ENCODE measurements at regions not wholly inside any gene's neighbourhood (a gene's known extent, or its start where the extent isn't known, plus 50 kb on each side); places are given as distances from the start of the nearest gene placed in this dataset.

- H3K9me3 Mint-ChIP-seq (ENCODE audit: unreplicated experiment), result no peaks in the 10 kb centered on the region
- intact Hi-C loops (cut with micrococcal nuclease), result loop anchor here (5.0 kb wide), 1 partner anchor 446 kb away; no protein-coding TSS in a partner anchor
- POLR2A ChIA-PET, result no interaction called here
- no peaks in the 10 kb centered on the region for H3K27me3 Mint-ChIP-seq (ENCODE audit: insufficient read depth, unreplicated experiment)
- no TSS peak for BruUV-seq (replicated peaks)
- CTCF ChIA-PET, result interaction anchor here (0.7 to 1.9 kb wide), 5 partner anchors 11 to 607 kb away, joined by 3 to 5 read pairs (median 3); no protein-coding TSS in a partner anchor
- peaks cover 20% of the 10 kb centered on the region for H3K4me1 Mint-ChIP-seq (ENCODE audit: insufficient read depth, unreplicated experiment)
- no peaks in the 10 kb centered on the region for H3K36me3 Mint-ChIP-seq (ENCODE audit: insufficient read depth, unreplicated experiment)
- TF ChIP-seq CTCF (IDR thresholded peaks at IDR 0.05; ENCODE audit: unreplicated experiment), result no peak
- H3K4me3 Mint-ChIP-seq (ENCODE audit: unreplicated experiment), result no peak overlapping the region
- no peak overlapping the region for H3K27ac Mint-ChIP-seq (ENCODE audit: low read depth, unreplicated experiment)
- DNase-seq (ENCODE audit: unreplicated experiment), result no peak
Observed at GRCh38 chr17:68790931-68791330, 164.3 kb downstream of the ABCA8 start.

GRCh38 chr17:68790492-68790891 is 164.7 kb downstream of the ABCA8 start:
- ChIA-PET CTCF (interaction anchor here (0.6 to 1.9 kb wide), 4 partner anchors 180 to 730 kb away, joined by 3 to 5 read pairs (median 3); no protein-coding TSS in a partner anchor), POLR2A (interaction anchor here (0.5 kb wide), 1 partner anchor 92 kb away, joined by 3 read pairs; no protein-coding TSS in a partner anchor)
- Mint-ChIP-seq H3K27me3 (ENCODE audit: insufficient read depth, unreplicated experiment) (no peaks in the 10 kb centered on the region), H3K9me3 (ENCODE audit: unreplicated experiment) (no peaks in the 10 kb centered on the region), H3K4me1 (ENCODE audit: insufficient read depth, unreplicated experiment) (peaks cover 20% of the 10 kb centered on the region), H3K36me3 (ENCODE audit: insufficient read depth, unreplicated experiment) (no peaks in the 10 kb centered on the region), H3K4me3 (ENCODE audit: unreplicated experiment) (no peak overlapping the region), H3K27ac (ENCODE audit: low read depth, unreplicated experiment) (no peak overlapping the region)
- intact Hi-C loops (cut with micrococcal nuclease), result loop anchor here (5.0 kb wide), 1 partner anchor 447 kb away; no protein-coding TSS in a partner anchor
- BruUV-seq (replicated peaks), result no TSS peak
- no peak for TF ChIP-seq CTCF (IDR thresholded peaks at IDR 0.05; ENCODE audit: unreplicated experiment)
- DNase-seq (ENCODE audit: unreplicated experiment), result no peak

- ChIA-PET POLR2A (interaction anchor here (0.6 kb wide), 1 partner anchor 63 kb away, joined by 4 read pairs; no protein-coding TSS in a partner anchor), CTCF (interaction anchor here (0.6 to 3.4 kb wide), 5 partner anchors 9 to 606 kb away, joined by 3 to 16 read pairs (median 3); no protein-coding TSS in a partner anchor)
- Mint-ChIP-seq H3K4me3 (ENCODE audit: unreplicated experiment) (no peak overlapping the region), H3K9me3 (ENCODE audit: unreplicated experiment) (no peaks in the 10 kb centered on the region), H3K4me1 (ENCODE audit: insufficient read depth, unreplicated experiment) (peaks cover 12% of the 10 kb centered on the region), H3K27me3 (ENCODE audit: insufficient read depth, unreplicated experiment) (no peaks in the 10 kb centered on the region), H3K36me3 (ENCODE audit: insufficient read depth, unreplicated experiment) (no peaks in the 10 kb centered on the region), H3K27ac (ENCODE audit: low read depth, unreplicated experiment) (no peak overlapping the region)
- no TSS peak for BruUV-seq (replicated peaks)
- TF ChIP-seq CTCF (IDR thresholded peaks at IDR 0.05; ENCODE audit: unreplicated experiment), result no peak
- no peak for DNase-seq (ENCODE audit: unreplicated experiment)
- intact Hi-C loops (cut with micrococcal nuclease), result no loop called here
Observed at GRCh38 chr17:68789203-68789962, 165.8 kb downstream of the ABCA8 start.

GRCh38 chr17:68785565-68786486 is 169.4 kb downstream of the ABCA8 start:
- no TSS peak for BruUV-seq (replicated peaks)
- CTCF ChIA-PET, result interaction anchor here (0.6 to 1.9 kb wide), 9 partner anchors 8 to 523 kb away, joined by 3 to 7 read pairs (median 3); no protein-coding TSS in a partner anchor
- Mint-ChIP-seq H3K27me3 (ENCODE audit: insufficient read depth, unreplicated experiment) (no peaks in the 10 kb centered on the region), H3K4me3 (ENCODE audit: unreplicated experiment) (no peak overlapping the region), H3K4me1 (ENCODE audit: insufficient read depth, unreplicated experiment) (no peaks in the 10 kb centered on the region), H3K27ac (ENCODE audit: low read depth, unreplicated experiment) (no peak overlapping the region), H3K9me3 (ENCODE audit: unreplicated experiment) (no peaks in the 10 kb centered on the region), H3K36me3 (ENCODE audit: insufficient read depth, unreplicated experiment) (no peaks in the 10 kb centered on the region)
- POLR2A ChIA-PET, result no interaction called here
- intact Hi-C loops (cut with micrococcal nuclease), result no loop called here
- no peak for TF ChIP-seq CTCF (IDR thresholded peaks at IDR 0.05; ENCODE audit: unreplicated experiment)
- DNase-seq (ENCODE audit: unreplicated experiment), result no peak

Measured in MCF 10A (cell line).